ENCODE measurements at regions not wholly inside any gene's neighbourhood (a gene's known extent, or its start where the extent isn't known, plus 50 kb on each side); places are given as distances from the start of the nearest gene placed in this dataset.

DNA sequence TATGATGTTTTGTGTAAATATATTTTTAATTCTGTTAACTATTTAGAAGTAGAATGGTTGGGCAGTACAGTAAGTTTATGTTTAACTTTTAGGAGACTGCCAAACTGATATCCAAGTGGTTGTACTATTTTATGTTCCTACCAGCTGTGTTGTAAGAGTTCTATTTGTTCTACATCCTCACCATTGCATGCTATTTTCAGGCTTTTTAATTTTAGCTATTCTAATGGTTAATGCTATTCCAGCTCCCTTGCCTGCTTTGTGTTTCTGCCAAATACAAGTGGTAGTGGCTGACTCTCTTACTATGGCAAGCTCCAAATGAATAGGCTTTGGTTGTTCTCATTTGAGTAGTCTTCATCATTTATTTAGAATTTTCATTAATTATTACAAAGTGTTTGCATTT lies 476.4 kb downstream of the KIF4B start:
- TF ChIP-seq, protein P1, sequence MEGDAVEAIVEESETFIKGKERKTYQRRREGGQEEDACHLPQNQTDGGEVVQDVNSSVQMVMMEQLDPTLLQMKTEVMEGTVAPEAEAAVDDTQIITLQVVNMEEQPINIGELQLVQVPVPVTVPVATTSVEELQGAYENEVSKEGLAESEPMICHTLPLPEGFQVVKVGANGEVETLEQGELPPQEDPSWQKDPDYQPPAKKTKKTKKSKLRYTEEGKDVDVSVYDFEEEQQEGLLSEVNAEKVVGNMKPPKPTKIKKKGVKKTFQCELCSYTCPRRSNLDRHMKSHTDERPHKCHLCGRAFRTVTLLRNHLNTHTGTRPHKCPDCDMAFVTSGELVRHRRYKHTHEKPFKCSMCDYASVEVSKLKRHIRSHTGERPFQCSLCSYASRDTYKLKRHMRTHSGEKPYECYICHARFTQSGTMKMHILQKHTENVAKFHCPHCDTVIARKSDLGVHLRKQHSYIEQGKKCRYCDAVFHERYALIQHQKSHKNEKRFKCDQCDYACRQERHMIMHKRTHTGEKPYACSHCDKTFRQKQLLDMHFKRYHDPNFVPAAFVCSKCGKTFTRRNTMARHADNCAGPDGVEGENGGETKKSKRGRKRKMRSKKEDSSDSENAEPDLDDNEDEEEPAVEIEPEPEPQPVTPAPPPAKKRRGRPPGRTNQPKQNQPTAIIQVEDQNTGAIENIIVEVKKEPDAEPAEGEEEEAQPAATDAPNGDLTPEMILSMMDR (conservative IDR thresholded peaks at IDR 0.05; ENCODE audit: low read depth, low read length) = no peak
- no peak for TF ChIP-seq POLR2A (IDR thresholded peaks at IDR 0.05; ENCODE audit: low read depth, low read length)
- no peak for TF ChIP-seq CHD1 (IDR thresholded peaks at IDR 0.05; ENCODE audit: low read depth, low read length)
- TF ChIP-seq SMC3 (IDR thresholded peaks at IDR 0.05; ENCODE audit: low read depth, low read length) = no peak
- TF ChIP-seq MAZ (IDR thresholded peaks at IDR 0.05; ENCODE audit: borderline replicate concordance, low read depth, low read length) = no peak
- no peak for TF ChIP-seq MXI1 (IDR thresholded peaks at IDR 0.05; ENCODE audit: borderline replicate concordance, low read depth, low read length)
- TF ChIP-seq RCOR1 (IDR thresholded peaks at IDR 0.05; ENCODE audit: insufficient replicate concordance, low read length) = no peak
- TF ChIP-seq RAD21 (IDR thresholded peaks at IDR 0.05; ENCODE audit: low read length) = no peak
- TF ChIP-seq, protein P2, sequence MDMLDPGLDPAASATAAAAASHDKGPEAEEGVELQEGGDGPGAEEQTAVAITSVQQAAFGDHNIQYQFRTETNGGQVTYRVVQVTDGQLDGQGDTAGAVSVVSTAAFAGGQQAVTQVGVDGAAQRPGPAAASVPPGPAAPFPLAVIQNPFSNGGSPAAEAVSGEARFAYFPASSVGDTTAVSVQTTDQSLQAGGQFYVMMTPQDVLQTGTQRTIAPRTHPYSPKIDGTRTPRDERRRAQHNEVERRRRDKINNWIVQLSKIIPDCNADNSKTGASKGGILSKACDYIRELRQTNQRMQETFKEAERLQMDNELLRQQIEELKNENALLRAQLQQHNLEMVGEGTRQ (IDR thresholded peaks at IDR 0.05; ENCODE audit: low read depth, low read length) = no peak
- TF ChIP-seq BHLHE40 (IDR thresholded peaks at IDR 0.05; ENCODE audit: low read depth, low read length) = no peak
